Pancreas (tissue), 10 donors: ENCODE measurements at regions not wholly inside any gene's neighbourhood (a gene's known extent, or its start where the extent isn't known, plus 50 kb on each side); places are given as distances from the start of the nearest gene placed in this dataset.
"Not testable (repeated sequence)": the region's sequence is repeated elsewhere in the genome, so short reads cannot be mapped to it uniquely, and the experiment has no call there.

Experiments
- ATAC-seq, 4 donors: fragments of 200-7000 bp; cut with Tn5 transposase; one replicate each; pipeline versions ENCODE4 v1.8.0 to v1.9.1; 2020; ENCODE audit warnings: mild to moderate bottlenecking in 4 of 4, moderate library complexity in 4 of 4
- DNase-seq, 6 donors: peaks; one replicate each; pipeline ENCODE4 v3.0.0-alpha.2; 2020
- FAIRE-seq: peaks from 2 replicates; lab custom pipeline; 2012; peaks lifted over from hg19 to GRCh38; lab: Jason Lieb, UNC
- H3K27ac ChIP-seq, 4 donors: fragments of 200-600 bp; sonication (generic); 1 replicate in 3 of 4; 2 replicates in 1 of 4; pipeline versions ENCODE4 v1.5.0 to v1.8.0; 2020
- H3K27me3 ChIP-seq, 4 donors: fragments of 200-600 bp; one replicate each; pipeline ENCODE4 v1.8.0; 2021
- H3K36me3 ChIP-seq, 3 donors: fragments of 200-600 bp; sonication (generic) in 1 of 3; one replicate each; pipeline versions ENCODE4 v1.5.0 to v1.8.0; 2020 to 2021
- H3K4me1 ChIP-seq, 3 donors: fragments of 200-600 bp; one replicate each; pipeline ENCODE4 v1.8.0; 2021
- H3K4me3 ChIP-seq, 4 donors: fragments of 200-600 bp; sonication (generic) in 2 of 4; one replicate each; pipeline versions ENCODE4 v1.5.0 to v1.8.0; 2020 to 2021
- H3K9me3 ChIP-seq, 4 donors: fragments of 200-600 bp; one replicate each; pipeline ENCODE4 v1.8.0; 2021
- WGBS, 2 donors: extraction: QIAGEN DNeasy Blood & Tissue Kit; methylation state at CpG; one replicate each; pipeline ENCODE4 v1.1.7; 2013; 5-methylcytosine and 5-hydroxymethylcytosine counted together
- intact Hi-C, 3 donors: fragments of 100-400 bp; cut with DNase I; formaldehyde crosslinking; loops; one replicate each; pipeline versions ENCODE4 v1.11.1 to v1.14.2; 2022
- TF ChIP-seq, protein P1 (sequence below), 4 donors: fragments of 200-600 bp; sonication (generic) in 3 of 4; IDR thresholded peaks; one replicate each; pipeline versions ENCODE4 v1.5.0 to v1.8.0; 2021; ENCODE audit warnings: antibody characterized with exemption in 4 of 4
- donor health status: healthy with polysubstance abuse.
- donor health status: DM: no; HTN: no; CAD: no; lungs with moderate emphysema.
- donor health status: DM: no; HTN: no; CAD: no.
- donor health status: control.
- donor health status: control.
- donor health status: Bipolar disorder and iron deficiency.
- donor health status: DM: yes; HTN: yes; CAD: no.
- donor health status: DM: no; HTN: no; CAD: no.
- donor health status: DM: no; HTN: no; CAD: no.
- donor health status: DM: yes; HTN: yes; CAD: no.

DNA sequence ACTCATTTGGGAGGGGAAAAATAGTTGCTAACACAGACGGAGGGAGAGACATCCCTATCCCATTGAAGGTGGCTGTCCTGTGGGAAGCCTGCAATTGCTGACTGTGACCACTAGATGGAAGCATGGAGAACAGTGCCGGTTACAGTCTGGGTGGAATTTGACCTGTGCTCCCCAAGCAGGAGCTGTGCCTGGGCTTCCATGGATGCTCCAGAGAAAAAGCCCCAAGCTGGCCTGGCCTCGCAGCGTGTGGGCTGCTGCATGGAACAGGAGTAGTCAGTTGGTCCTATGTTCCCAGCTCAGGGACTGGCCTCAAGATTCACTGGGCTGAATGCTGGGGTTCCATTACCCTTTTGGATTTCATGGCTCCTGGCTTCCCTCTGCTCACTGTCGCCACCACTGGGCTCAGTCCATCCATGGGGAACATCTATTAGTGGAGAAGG lies 116.3 kb upstream of the CHD6 start:
- FAIRE-seq, result no peak
- peak in 3 of 6 donors; percentile 18 to 61 (median 46) for DNase-seq
- Histone ChIP-seq H3K9me3 (no peaks in the 10 kb centered on the region), H3K4me3 (no peak overlapping the region), H3K36me3 (no peaks in the 10 kb centered on the region), H3K27ac (no peak overlapping the region), H3K4me1 (no peaks in the 10 kb centered on the region), H3K27me3 (no peaks in the 10 kb centered on the region)
- WGBS, 2 donors, result 36 to 47% methylated on average over 5 of the region's 5 CpGs
- intact Hi-C loops, result no loop called here
- ATAC-seq, result peak; percentile 63 to 94 (median 84)
- TF ChIP-seq, protein P1, sequence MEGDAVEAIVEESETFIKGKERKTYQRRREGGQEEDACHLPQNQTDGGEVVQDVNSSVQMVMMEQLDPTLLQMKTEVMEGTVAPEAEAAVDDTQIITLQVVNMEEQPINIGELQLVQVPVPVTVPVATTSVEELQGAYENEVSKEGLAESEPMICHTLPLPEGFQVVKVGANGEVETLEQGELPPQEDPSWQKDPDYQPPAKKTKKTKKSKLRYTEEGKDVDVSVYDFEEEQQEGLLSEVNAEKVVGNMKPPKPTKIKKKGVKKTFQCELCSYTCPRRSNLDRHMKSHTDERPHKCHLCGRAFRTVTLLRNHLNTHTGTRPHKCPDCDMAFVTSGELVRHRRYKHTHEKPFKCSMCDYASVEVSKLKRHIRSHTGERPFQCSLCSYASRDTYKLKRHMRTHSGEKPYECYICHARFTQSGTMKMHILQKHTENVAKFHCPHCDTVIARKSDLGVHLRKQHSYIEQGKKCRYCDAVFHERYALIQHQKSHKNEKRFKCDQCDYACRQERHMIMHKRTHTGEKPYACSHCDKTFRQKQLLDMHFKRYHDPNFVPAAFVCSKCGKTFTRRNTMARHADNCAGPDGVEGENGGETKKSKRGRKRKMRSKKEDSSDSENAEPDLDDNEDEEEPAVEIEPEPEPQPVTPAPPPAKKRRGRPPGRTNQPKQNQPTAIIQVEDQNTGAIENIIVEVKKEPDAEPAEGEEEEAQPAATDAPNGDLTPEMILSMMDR (IDR thresholded peaks at IDR 0.05), result peak; percentile 87 to 94 (median 90)

GRCh38 chr20:41733151-41733550 lies 115.0 kb upstream of the CHD6 start:
- TF ChIP-seq, protein P1 (IDR thresholded peaks at IDR 0.05), result no peak
- no peak for ATAC-seq
- Histone ChIP-seq H3K36me3 (no peaks in the 10 kb centered on the region), H3K9me3 (no peaks in the 10 kb centered on the region), H3K27ac (no peak overlapping the region), H3K4me3 (no peak overlapping the region), H3K27me3 (no peaks in the 10 kb centered on the region), H3K4me1 (no peaks in the 10 kb centered on the region)
- intact Hi-C loops, result no loop called here
- DNase-seq, result no peak
- FAIRE-seq, result no peak
- 58 to 68% methylated on average over 5 of the region's 5 CpGs for WGBS, 2 donors

- FAIRE-seq, H3K4me1 ChIP-seq, H3K4me3 ChIP-seq, H3K27ac ChIP-seq, DNase-seq, H3K36me3 ChIP-seq, ATAC-seq, H3K9me3 ChIP-seq, H3K27me3 ChIP-seq, intact Hi-C loops: not testable (repeated sequence)
- WGBS, 2 donors, result 72 to 81% methylated on average over 3 of the region's 3 CpGs
Measured at GRCh38 chr20:41731198-41731597, 113.0 kb upstream of the CHD6 start.

DNA sequence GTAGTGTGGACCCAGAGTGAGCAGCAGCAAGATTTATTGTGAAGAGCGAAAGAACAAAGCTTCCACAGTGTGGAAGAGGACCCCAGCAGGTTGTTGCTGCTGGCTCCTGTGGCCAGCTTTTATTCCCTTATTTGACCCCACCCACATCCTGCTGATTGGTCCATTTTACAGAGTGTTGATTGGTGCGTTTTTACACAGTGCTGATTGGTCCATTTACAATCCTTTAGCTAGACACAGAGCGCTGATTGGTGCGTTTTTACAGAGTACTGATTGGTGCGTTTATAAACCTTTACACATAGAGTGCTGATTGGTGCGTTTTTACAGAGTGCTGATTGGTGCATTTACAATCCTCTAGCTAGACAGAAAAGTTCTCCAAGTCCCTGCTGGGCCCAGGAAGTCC lies 109.5 kb upstream of the CHD6 start:
- H3K27ac ChIP-seq, H3K4me3 ChIP-seq, ATAC-seq, FAIRE-seq, H3K4me1 ChIP-seq, intact Hi-C loops, DNase-seq, H3K9me3 ChIP-seq, H3K36me3 ChIP-seq, H3K27me3 ChIP-seq: not testable (repeated sequence)
- 77 to 81% methylated on average over 6 of the region's 6 CpGs for WGBS, 2 donors

DNA sequence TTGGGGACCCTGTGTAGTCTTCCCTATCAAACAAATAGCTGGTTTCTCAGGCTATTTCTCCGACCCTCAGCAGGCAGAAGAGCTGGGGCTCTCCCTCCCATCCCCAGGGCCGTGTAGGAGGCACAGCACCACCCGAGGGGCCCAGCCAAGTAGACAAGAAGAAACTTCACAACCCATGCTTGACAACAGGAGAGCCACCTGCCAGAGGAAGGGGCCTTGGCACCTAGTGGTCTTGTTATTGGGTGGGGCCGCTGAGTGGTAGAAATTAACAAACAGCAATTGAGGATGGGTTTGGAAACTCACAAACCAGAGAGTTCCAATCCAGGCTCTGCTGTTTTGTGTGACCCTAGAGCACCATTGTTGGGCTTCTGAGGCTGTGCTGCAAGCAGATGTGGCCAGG lies 108.5 kb upstream of the CHD6 start:
- H3K36me3 ChIP-seq, result no peaks in the 10 kb centered on the region
- no peak for ATAC-seq
- no peak for DNase-seq

DNA sequence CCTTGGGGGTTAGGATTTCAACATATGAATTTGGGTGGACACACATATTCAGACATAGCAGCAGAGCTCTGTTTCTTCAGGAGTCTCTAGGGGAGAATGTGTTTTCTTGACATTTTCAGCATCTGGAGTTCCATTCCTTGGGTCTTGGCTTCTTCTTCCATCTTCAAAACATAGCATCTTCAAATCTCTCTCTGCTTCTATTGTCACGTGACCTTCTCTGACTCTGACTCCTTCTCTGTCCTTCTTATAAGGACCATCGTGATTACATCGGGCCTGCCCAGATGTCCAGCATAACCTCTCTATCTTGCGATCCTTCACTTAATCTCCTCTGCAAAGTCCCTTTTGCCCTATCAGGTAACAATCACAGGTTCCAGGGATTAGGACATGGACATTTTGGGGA lies 101.0 kb upstream of the CHD6 start:
- H3K27ac ChIP-seq, result no peak overlapping the region
- no peak for FAIRE-seq
- intact Hi-C loops, result no loop called here

More for the DNA sequence above, 108.5 kb upstream of the CHD6 start:
- 46 to 56% methylated on average over 4 of the region's 4 CpGs for WGBS, 2 donors
- H3K4me3 ChIP-seq, result no peak overlapping the region
- no peaks in the 10 kb centered on the region for H3K27me3 ChIP-seq
- intact Hi-C loops, result no loop called here
- H3K27ac ChIP-seq, result no peak overlapping the region
- H3K4me1 ChIP-seq, result no peaks in the 10 kb centered on the region
- H3K9me3 ChIP-seq, result no peaks in the 10 kb centered on the region
- no peak for FAIRE-seq
- TF ChIP-seq, protein P1 (IDR thresholded peaks at IDR 0.05), result no peak

More for the DNA sequence above, 101.0 kb upstream of the CHD6 start:
- no peak for ATAC-seq
- DNase-seq, result no peak
- 88 to 92% methylated on average over 4 of the region's 4 CpGs for WGBS, 2 donors
- Histone ChIP-seq H3K36me3 (no peaks in the 10 kb centered on the region), H3K4me3 (no peak overlapping the region), H3K9me3 (no peaks in the 10 kb centered on the region), H3K4me1 (no peaks in the 10 kb centered on the region), H3K27me3 (no peaks in the 10 kb centered on the region)
- TF ChIP-seq, protein P1 (IDR thresholded peaks at IDR 0.05), result no peak
